Stomach (tissue), 8 donors: ENCODE measurements at regions not wholly inside any gene's neighbourhood (a gene's known extent, or its start where the extent isn't known, plus 50 kb on each side); places are given as distances from the start of the nearest gene placed in this dataset.

ENCODE experiments used
- DNase-seq, 2 donors: peaks; one replicate each; pipeline versions ENCODE4 v3.0.0 to v3.0.0-alpha.2; 2013 to 2019
- H3K27ac ChIP-seq, 5 donors: fragments of 200-600 bp in 4 of 5; sonication (generic) in 4 of 5; one replicate each; pipeline ENCODE4 v1.5.1; 2013 to 2019; ENCODE audit warnings: mild to moderate bottlenecking in 1 of 5, moderate library complexity in 1 of 5
- H3K27me3 ChIP-seq, 3 donors: fragments of 200-600 bp; sonication (generic); one replicate each; pipeline ENCODE4 v1.5.1; 2017 to 2019; ENCODE audit warnings: mixed run types in 1 of 3
- H3K36me3 ChIP-seq, 4 donors: fragments of 200-600 bp; sonication (generic); 1 replicate in 3 of 4; 2 replicates in 1 of 4; pipeline ENCODE4 v1.5.1; 2016 to 2019
- H3K4me1 ChIP-seq, 4 donors: fragments of 200-600 bp; sonication (generic); one replicate each; pipeline ENCODE4 v1.5.1; 2016 to 2019
- H3K4me3 ChIP-seq, 4 donors: fragments of 200-600 bp; sonication (generic) in 3 of 4; one replicate each; pipeline ENCODE4 v1.5.1; 2016 to 2019; ENCODE audit warnings: mild to moderate bottlenecking in 1 of 4
- H3K9me3 ChIP-seq, 4 donors: fragments of 200-600 bp; sonication (generic); one replicate each; pipeline ENCODE4 v1.5.1; 2016 to 2019
- EP300 ChIP-seq: sonication (generic); formaldehyde crosslinking; IDR thresholded peaks from one replicate; pipeline ENCODE4 v1.6.1; 2017; ENCODE audit warnings: antibody characterized with exemption
- POLR2A ChIP-seq, 4 donors: fragments of 450-650 bp; IDR thresholded peaks; one replicate each; pipeline ENCODE4 v1.6.1; 2016; ENCODE audit warnings: antibody characterized with exemption in 4 of 4, control low read depth in 2 of 4, mild to moderate bottlenecking in 1 of 4, moderate library complexity in 1 of 4
- POLR2AphosphoS5 ChIP-seq, 3 donors: sonication (generic); formaldehyde crosslinking; IDR thresholded peaks; one replicate each; pipeline ENCODE4 v1.6.1; 2016; ENCODE audit warnings: antibody characterized with exemption in 3 of 3
- WGBS, 5 donors: extraction: QIAGEN DNeasy Blood & Tissue Kit in 3 of 5; methylation state at CpG; one replicate each; pipeline versions ENCODE4 v1.1.5 to v1.1.7; 2013 to 2018; 5-methylcytosine and 5-hydroxymethylcytosine counted together
- intact Hi-C: fragments of 100-400 bp; cut with DNase I; formaldehyde crosslinking; loops from one replicate; pipeline ENCODE4 v1.15.1; 2023; ENCODE audit warnings: low total_unique reads
- TF ChIP-seq, protein P1 (sequence below), 7 experiments: fragments of 450-650 bp in 4 of 7; fragments of 200-600 bp in 3 of 7; sonication (generic) in 3 of 7; IDR thresholded peaks; one replicate each; pipeline ENCODE4 v1.5.1; 2016 to 2019; ENCODE audit warnings: antibody characterized with exemption in 7 of 7, control low read depth in 2 of 7, mild to moderate bottlenecking in 1 of 7
- donor health status: healthy with polysubstance abuse.
- donor health status: Bipolar disorder and iron deficiency.
- donor health status: healthy.

DNA sequence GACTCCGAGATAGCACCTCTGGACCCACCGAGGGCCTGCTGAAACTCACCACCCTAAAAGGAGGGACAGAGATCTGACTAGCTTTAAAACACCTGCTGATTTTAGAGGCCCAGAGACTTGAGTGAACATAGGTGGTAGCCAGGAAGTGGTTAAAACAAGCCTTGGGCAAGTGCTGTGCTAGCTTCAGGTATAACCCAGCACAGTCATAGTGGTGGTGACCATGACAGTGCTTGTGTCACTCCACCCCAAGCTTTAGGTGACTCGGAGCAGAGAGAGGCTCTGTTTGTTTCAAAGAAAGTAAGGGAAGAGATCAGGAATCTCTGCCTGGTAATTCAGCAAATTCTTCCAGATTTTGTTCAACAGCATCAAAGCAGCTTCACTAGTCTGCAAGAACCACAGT lies 641.1 kb upstream of the BCHE start:
- WGBS, 5 donors: 63 to 85% (median 67%) methylated on average over 3 of the region's 3 CpGs
- Histone ChIP-seq H3K27ac (no peak overlapping the region), H3K27me3 (no peaks in the 10 kb centered on the region), H3K4me3 (no peak overlapping the region), H3K36me3 (no peaks in the 10 kb centered on the region), H3K4me1 (no peaks in the 10 kb centered on the region), H3K9me3 (peaks cover 0 to 5% (median 2%) of the 10 kb centered on the region in 4 donors)
- no peak for DNase-seq
- intact Hi-C loops: no loop called here
- TF ChIP-seq POLR2AphosphoS5 (IDR thresholded peaks at IDR 0.05): no peak
- TF ChIP-seq POLR2A (IDR thresholded peaks at IDR 0.05): no peak
- TF ChIP-seq, protein P1, sequence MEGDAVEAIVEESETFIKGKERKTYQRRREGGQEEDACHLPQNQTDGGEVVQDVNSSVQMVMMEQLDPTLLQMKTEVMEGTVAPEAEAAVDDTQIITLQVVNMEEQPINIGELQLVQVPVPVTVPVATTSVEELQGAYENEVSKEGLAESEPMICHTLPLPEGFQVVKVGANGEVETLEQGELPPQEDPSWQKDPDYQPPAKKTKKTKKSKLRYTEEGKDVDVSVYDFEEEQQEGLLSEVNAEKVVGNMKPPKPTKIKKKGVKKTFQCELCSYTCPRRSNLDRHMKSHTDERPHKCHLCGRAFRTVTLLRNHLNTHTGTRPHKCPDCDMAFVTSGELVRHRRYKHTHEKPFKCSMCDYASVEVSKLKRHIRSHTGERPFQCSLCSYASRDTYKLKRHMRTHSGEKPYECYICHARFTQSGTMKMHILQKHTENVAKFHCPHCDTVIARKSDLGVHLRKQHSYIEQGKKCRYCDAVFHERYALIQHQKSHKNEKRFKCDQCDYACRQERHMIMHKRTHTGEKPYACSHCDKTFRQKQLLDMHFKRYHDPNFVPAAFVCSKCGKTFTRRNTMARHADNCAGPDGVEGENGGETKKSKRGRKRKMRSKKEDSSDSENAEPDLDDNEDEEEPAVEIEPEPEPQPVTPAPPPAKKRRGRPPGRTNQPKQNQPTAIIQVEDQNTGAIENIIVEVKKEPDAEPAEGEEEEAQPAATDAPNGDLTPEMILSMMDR (IDR thresholded peaks at IDR 0.05): no peak
- TF ChIP-seq EP300: no peak

DNA sequence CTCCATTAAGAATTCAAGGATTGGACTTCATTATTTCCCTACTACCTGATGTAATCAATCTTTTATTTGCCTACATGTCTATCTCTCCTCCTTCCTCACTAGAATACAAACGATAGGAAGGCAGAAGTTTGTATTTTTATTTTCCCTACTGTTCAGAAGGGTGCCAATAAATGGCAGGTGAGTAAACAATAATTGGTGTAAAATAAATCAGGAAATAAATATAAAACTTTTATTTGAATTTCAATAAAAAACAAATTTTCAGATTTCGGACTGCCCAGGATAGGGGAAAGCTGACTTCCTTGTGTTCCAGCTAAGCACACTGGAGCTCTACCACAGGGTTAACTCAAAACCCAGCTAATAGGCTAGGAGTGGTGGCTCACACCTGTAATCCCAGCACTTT lies 636.3 kb upstream of the BCHE start:
- TF ChIP-seq, protein P1 (IDR thresholded peaks at IDR 0.05): no peak
- TF ChIP-seq POLR2AphosphoS5 (IDR thresholded peaks at IDR 0.05): no peak
- no peak for TF ChIP-seq POLR2A (IDR thresholded peaks at IDR 0.05)
- TF ChIP-seq EP300: no peak
- DNase-seq: no peak
- WGBS, 5 donors: 36 to 72% (median 68%) methylated on average over 2 of the region's 2 CpGs
- Histone ChIP-seq H3K27ac (no peak overlapping the region), H3K4me1 (no peaks in the 10 kb centered on the region), H3K9me3 (peaks cover 0 to under 1% (median 0%) of the 10 kb centered on the region in 4 donors), H3K27me3 (no peaks in the 10 kb centered on the region), H3K4me3 (no peak overlapping the region), H3K36me3 (no peaks in the 10 kb centered on the region)
- intact Hi-C loops: no loop called here

DNA sequence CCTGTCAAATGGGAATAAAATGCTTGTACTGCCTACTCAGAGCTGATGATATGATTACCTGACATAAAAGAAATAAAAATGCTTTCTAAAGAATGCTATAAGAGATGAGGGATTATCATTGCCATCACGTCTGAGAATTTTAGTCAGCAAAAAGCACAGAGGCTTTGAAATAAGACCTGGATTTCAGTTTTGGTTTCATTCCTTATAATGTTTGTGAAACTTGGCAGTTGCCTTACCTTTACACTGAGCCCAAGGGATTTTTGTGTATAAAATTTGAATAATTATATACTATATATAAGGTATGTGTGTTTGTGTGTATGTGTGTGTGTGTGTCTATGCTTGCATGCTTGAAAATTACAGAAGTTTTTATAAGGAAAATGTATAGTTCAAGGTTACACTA lies 634.8 kb upstream of the BCHE start:
- 19 to 46% (median 32%) methylated on average over 1 of the region's 1 CpG for WGBS, 5 donors
- TF ChIP-seq, protein P1 (IDR thresholded peaks at IDR 0.05): no peak
- TF ChIP-seq POLR2A (IDR thresholded peaks at IDR 0.05) (no peak), EP300 (no peak), POLR2AphosphoS5 (IDR thresholded peaks at IDR 0.05) (no peak)

DNA sequence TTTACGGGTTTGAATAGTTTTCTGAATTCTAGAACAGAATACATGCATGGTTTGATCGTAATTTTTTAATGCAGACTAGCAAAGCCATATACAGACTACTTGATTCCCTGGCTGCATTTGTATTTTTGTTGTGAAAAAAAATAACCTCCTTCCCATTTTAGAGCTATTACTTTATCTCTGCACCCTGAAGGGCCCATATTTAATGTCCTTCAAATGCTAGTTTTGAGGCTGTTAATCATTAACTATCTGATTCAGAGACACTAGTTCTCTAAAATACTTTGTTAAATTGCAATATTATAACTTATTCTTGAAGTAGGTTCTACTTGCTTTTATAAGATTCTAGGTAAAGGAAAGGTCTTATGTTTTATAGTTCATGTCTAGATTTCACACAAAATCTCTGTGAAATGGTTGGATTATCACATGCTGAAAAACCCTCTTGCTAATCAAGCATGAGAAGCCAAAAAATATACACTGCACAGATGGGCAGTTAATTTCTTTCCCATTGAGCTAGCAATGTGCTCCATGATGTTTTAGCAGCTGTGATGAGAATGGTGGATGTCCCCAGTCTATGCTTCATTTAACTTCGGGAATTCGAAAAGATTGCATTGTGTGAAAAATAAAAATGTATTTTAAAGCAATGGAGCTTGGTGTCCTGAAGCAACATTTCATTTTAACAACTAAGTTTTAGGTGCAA lies 634.0 kb upstream of the BCHE start:
- H3K9me3 ChIP-seq: no peaks in the 10 kb centered on the region
- H3K4me1 ChIP-seq: no peaks in the 10 kb centered on the region
- 83 to 89% (median 84%) methylated on average over 4 of the region's 4 CpGs for WGBS, 5 donors
- no peak overlapping the region for H3K27ac ChIP-seq
- no peaks in the 10 kb centered on the region for H3K27me3 ChIP-seq
- no peak for DNase-seq
- H3K4me3 ChIP-seq: no peak overlapping the region
- H3K36me3 ChIP-seq: no peaks in the 10 kb centered on the region
- intact Hi-C loops: no loop called here
- TF ChIP-seq EP300 (no peak), POLR2AphosphoS5 (IDR thresholded peaks at IDR 0.05) (no peak), POLR2A (IDR thresholded peaks at IDR 0.05) (no peak)
- TF ChIP-seq, protein P1 (IDR thresholded peaks at IDR 0.05): no peak

More for the DNA sequence above, 634.8 kb upstream of the BCHE start:
- Histone ChIP-seq H3K9me3 (no peaks in the 10 kb centered on the region), H3K4me1 (no peaks in the 10 kb centered on the region), H3K27ac (no peak overlapping the region), H3K27me3 (no peaks in the 10 kb centered on the region), H3K36me3 (no peaks in the 10 kb centered on the region), H3K4me3 (no peak overlapping the region)
- no peak for DNase-seq
- intact Hi-C loops: no loop called here
